Loucy (cell line): ENCODE measurements at regions not wholly inside any gene's neighbourhood (a gene's known extent, or its start where the extent isn't known, plus 50 kb on each side); places are given as distances from the start of the nearest gene placed in this dataset.

Experiments used
- CTCF ChIP-seq: fragments of 200-600 bp; sonication (generic); conservative IDR thresholded peaks from 2 replicates; pipeline ENCODE4 v1.5.1; 2014; ENCODE audit warnings: mild to moderate bottlenecking, antibody characterized with exemption, low read length
- EZH2phosphoT487 ChIP-seq: fragments of 200-600 bp; IDR thresholded peaks from 2 replicates; pipeline ENCODE4 v1.6.1; 2018; ENCODE audit warnings: antibody characterized with exemption, mild to moderate bottlenecking, moderate library complexity, borderline replicate concordance

GRCh38 chr4:124288706-124289486, 423.6 kb downstream of the ANKRD50 start:
- no peak for TF ChIP-seq CTCF
- no peak for TF ChIP-seq EZH2phosphoT487
